Fibroblast of lung (primary cell): ENCODE measurements at regions not wholly inside any gene's neighbourhood (a gene's known extent, or its start where the extent isn't known, plus 50 kb on each side); places are given as distances from the start of the nearest gene placed in this dataset.

Experiments used
- DNase-seq, 2 donors: peaks; one replicate each; pipeline versions ENCODE4 v3.0.0 to v3.0.0-alpha.2; 2010; ENCODE audit warnings: low read depth in 2 of 2
- H2AFZ ChIP-seq: 2 replicates; pipeline ENCODE4 v1.5.1; 2012; ENCODE audit warnings: low read length, control low read depth, inconsistent platforms
- H3K27ac ChIP-seq: 2 replicates; pipeline ENCODE4 v1.5.1; 2011; ENCODE audit warnings: low read length, control low read depth; ENCODE audit not compliant: insufficient read depth
- H3K27me3 ChIP-seq: 2 replicates; pipeline ENCODE4 v1.5.1; 2011; ENCODE audit warnings: mild to moderate bottlenecking, low read length; ENCODE audit not compliant: control insufficient read depth, insufficient read depth
- H3K36me3 ChIP-seq: 2 replicates; pipeline ENCODE4 v1.5.1; 2011; ENCODE audit warnings: low read length; ENCODE audit not compliant: control insufficient read depth, insufficient read depth
- H3K4me1 ChIP-seq: 2 replicates; pipeline ENCODE4 v1.5.1; 2011; ENCODE audit warnings: low read length; ENCODE audit not compliant: control insufficient read depth, insufficient read depth; ENCODE audit errors: extremely low read depth
- H3K4me2 ChIP-seq: 2 replicates; pipeline ENCODE4 v1.5.1; 2011; ENCODE audit warnings: low read length, control low read depth; ENCODE audit not compliant: insufficient read depth; ENCODE audit errors: extremely low read depth
- H3K4me3 ChIP-seq, 4 experiments: fragments of 200-600 bp in 1 of 4; sonication (generic) in 1 of 4; replicated peaks in 1 of 4; 2 replicates each; pipeline ENCODE4 v1.5.1; 2011 to 2016; ENCODE audit warnings: low read length in 4 of 4, low read depth in 3 of 4, mild to moderate bottlenecking in 3 of 4, control low read depth in 2 of 4, inconsistent platforms in 1 of 4, mixed read lengths in 1 of 4; ENCODE audit not compliant: insufficient read depth in 1 of 4; ENCODE audit errors: control extremely low read depth in 1 of 4
- H3K79me2 ChIP-seq: 2 replicates; pipeline ENCODE4 v1.5.1; 2012; ENCODE audit warnings: mild to moderate bottlenecking, low read length, inconsistent platforms; ENCODE audit not compliant: control insufficient read depth, insufficient read depth
- H3K9ac ChIP-seq: 2 replicates; pipeline ENCODE4 v1.5.1; 2011; ENCODE audit warnings: mild to moderate bottlenecking, low read length, control low read depth; ENCODE audit not compliant: insufficient read depth
- H3K9me3 ChIP-seq: 2 replicates; pipeline ENCODE4 v1.5.1; 2012; ENCODE audit warnings: low read depth, low read length; ENCODE audit not compliant: control insufficient read depth, insufficient read depth
- H4K20me1 ChIP-seq: 2 replicates; pipeline ENCODE4 v1.5.1; 2011; ENCODE audit warnings: low read length; ENCODE audit not compliant: control insufficient read depth, insufficient read depth; ENCODE audit errors: extremely low read depth
- CTCF ChIP-seq, 2 donors: IDR thresholded peaks in 1 of 2; conservative IDR thresholded peaks in 1 of 2; 1 replicate in 1 of 2; 2 replicates in 1 of 2; pipeline ENCODE4 v1.5.1; 2011 to 2012; ENCODE audit warnings: low read length in 2 of 2, control low read depth in 1 of 2, inconsistent platforms in 1 of 2, low read depth in 1 of 2, mild to moderate bottlenecking in 1 of 2
- EZH2 ChIP-seq: IDR thresholded peaks from 2 replicates; pipeline ENCODE4 v1.5.1; 2012; ENCODE audit warnings: low read length, control low read depth, mild to moderate bottlenecking; ENCODE audit errors: missing control alignments

GRCh38 chr3:22724420-22724819, 478.7 kb upstream of the UBE2E2 start:
- no peaks in the 10 kb centered on the region for H3K4me1 ChIP-seq
- H2AFZ ChIP-seq: no peak overlapping the region
- TF ChIP-seq CTCF (conservative IDR thresholded peaks at IDR 0.05 in 1 of 2, IDR thresholded peaks at IDR 0.05 in 1 of 2; ENCODE audit: low read depth in 1 of 2, low read length in 2 of 2): no peak
- no peak for TF ChIP-seq EZH2
- H3K4me3 ChIP-seq: no peak overlapping the region
- H3K27ac ChIP-seq: no peak overlapping the region
- DNase-seq: peak in 1 of 2 donors; percentile 15
- H3K27me3 ChIP-seq: no peaks in the 10 kb centered on the region
- H3K9ac ChIP-seq: no peak overlapping the region
- H3K4me2 ChIP-seq: no peak overlapping the region
- no peaks in the 10 kb centered on the region for H4K20me1 ChIP-seq
- H3K9me3 ChIP-seq: no peaks in the 10 kb centered on the region
- H3K36me3 ChIP-seq: no peaks in the 10 kb centered on the region
- H3K79me2 ChIP-seq: no peaks in the 10 kb centered on the region

GRCh38 chr3:22728406-22728805, 474.7 kb upstream of the UBE2E2 start:
- no peaks in the 10 kb centered on the region for H3K4me1 ChIP-seq
- H3K4me2 ChIP-seq: no peak overlapping the region
- no peak for DNase-seq
- no peak overlapping the region for H2AFZ ChIP-seq
- H3K9ac ChIP-seq: no peak overlapping the region
- no peaks in the 10 kb centered on the region for H3K27me3 ChIP-seq
- no peak overlapping the region for H3K27ac ChIP-seq
- H3K79me2 ChIP-seq: no peaks in the 10 kb centered on the region
- H4K20me1 ChIP-seq: no peaks in the 10 kb centered on the region
- no peaks in the 10 kb centered on the region for H3K36me3 ChIP-seq
- TF ChIP-seq CTCF (conservative IDR thresholded peaks at IDR 0.05 in 1 of 2, IDR thresholded peaks at IDR 0.05 in 1 of 2; ENCODE audit: low read depth in 1 of 2, low read length in 2 of 2) (no peak), EZH2 (no peak)
- H3K9me3 ChIP-seq: no peaks in the 10 kb centered on the region
- H3K4me3 ChIP-seq: no peak overlapping the region

GRCh38 chr3:22729212-22729611, 473.9 kb upstream of the UBE2E2 start:
- TF ChIP-seq CTCF (conservative IDR thresholded peaks at IDR 0.05 in 1 of 2, IDR thresholded peaks at IDR 0.05 in 1 of 2; ENCODE audit: low read depth in 1 of 2, low read length in 2 of 2) (no peak), EZH2 (no peak)
- Histone ChIP-seq H3K36me3 (no peaks in the 10 kb centered on the region), H3K9ac (no peak overlapping the region), H3K4me1 (no peaks in the 10 kb centered on the region), H3K4me3 (no peak overlapping the region), H3K27me3 (no peaks in the 10 kb centered on the region), H3K4me2 (no peak overlapping the region), H3K79me2 (no peaks in the 10 kb centered on the region), H3K9me3 (no peaks in the 10 kb centered on the region), H2AFZ (no peak overlapping the region), H3K27ac (no peak overlapping the region), H4K20me1 (no peaks in the 10 kb centered on the region)
- DNase-seq: peak in 1 of 2 donors; percentile 33
